Activated CD4-positive, alpha-beta memory T cell treated with anti-CD3 and anti-CD28 coated beads for 36 hours (primary cell): ENCODE measurements at regions not wholly inside any gene's neighbourhood (a gene's known extent, or its start where the extent isn't known, plus 50 kb on each side); places are given as distances from the start of the nearest gene placed in this dataset.

Source experiments
- CTCF ChIA-PET: fragments of 350-600 bp; sonication (Branson Sonifier 250); formaldehyde crosslinking; loops from one replicate; lab custom pipeline; 2021; ENCODE audit warnings: antibody characterized with exemption, inconsistent platforms; lab: Charles Lee
- POLR2A ChIA-PET: fragments of 350-600 bp; sonication (Branson Sonifier 250); formaldehyde crosslinking; loops from one replicate; lab custom pipeline; 2021; ENCODE audit warnings: antibody characterized with exemption; lab: Charles Lee
- DNase-seq: peaks from one replicate; pipeline ENCODE4 v3.0.0-alpha.2; 2020
- H3K27ac Mint-ChIP-seq: one replicate; pipeline ENCODE4 v1.8.0; 2021; ENCODE audit warnings: mixed read lengths
- H3K27me3 Mint-ChIP-seq: one replicate; pipeline ENCODE4 v1.8.0; 2021; ENCODE audit warnings: mixed read lengths
- H3K36me3 Mint-ChIP-seq: one replicate; pipeline ENCODE4 v1.8.0; 2021; ENCODE audit warnings: mixed read lengths
- H3K4me1 Mint-ChIP-seq: one replicate; pipeline ENCODE4 v1.8.0; 2021; ENCODE audit warnings: low read depth, mixed read lengths
- H3K4me3 Mint-ChIP-seq: one replicate; pipeline ENCODE4 v1.8.0; 2021; ENCODE audit warnings: mild to moderate bottlenecking, mixed read lengths
- H3K9me3 Mint-ChIP-seq: one replicate; pipeline ENCODE4 v1.8.0; 2021; ENCODE audit warnings: mixed read lengths
- intact Hi-C: fragments of 100-400 bp; cut with micrococcal nuclease; formaldehyde crosslinking; loops from one replicate; pipeline ENCODE4 v1.15.1; 2023

DNA sequence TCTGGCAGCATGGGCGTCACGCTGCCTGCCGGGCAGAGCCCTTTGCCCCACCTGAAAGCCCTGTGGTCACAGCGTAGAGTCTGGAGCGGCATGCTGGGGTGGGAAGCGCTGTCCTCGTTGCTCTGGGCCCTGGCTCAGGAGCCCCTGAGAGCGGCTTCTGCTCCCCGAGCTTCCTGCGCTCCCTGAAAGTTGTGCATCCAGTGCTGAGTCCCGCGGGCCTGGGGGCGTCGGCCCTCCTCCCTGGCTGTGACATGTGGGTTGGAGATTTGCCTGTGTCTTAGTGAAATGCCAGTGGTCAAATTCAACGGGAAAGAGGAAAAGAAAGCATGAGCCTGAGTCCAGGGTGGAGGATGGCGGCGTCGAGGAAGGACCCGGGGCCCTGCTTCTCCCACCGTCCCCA, 1208.0 kb downstream of the BRD1 start:
- Mint-ChIP-seq H3K9me3 (no peaks in the 10 kb centered on the region), H3K4me1 (no peaks in the 10 kb centered on the region), H3K27me3 (no peaks in the 10 kb centered on the region), H3K36me3 (no peaks in the 10 kb centered on the region), H3K27ac (no peak overlapping the region), H3K4me3 (no peak overlapping the region)
- ChIA-PET POLR2A (no interaction called here), CTCF (no interaction called here)
- DNase-seq: no peak
- intact Hi-C loops: no loop called here

DNA sequence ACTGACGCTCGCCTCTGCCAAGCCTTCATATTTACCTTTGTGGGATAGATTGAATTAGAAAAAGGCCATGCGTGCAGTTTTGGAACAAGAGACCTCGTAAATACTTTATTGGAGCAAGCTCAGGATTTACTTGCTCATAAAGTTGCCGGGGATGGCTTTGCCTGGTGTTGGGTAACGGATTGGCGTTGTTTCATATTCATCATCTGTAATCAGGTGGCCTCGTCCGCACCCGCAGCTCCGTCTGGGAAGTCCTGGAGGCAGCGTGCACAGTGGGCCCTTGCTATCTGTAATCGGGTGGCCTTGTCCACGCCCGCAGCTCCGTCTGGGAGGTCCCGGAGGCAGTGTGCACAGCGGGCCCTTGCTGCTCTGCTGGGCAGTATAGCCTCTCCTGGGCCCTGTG, 1209.3 kb downstream of the BRD1 start:
- no peak overlapping the region for H3K4me3 Mint-ChIP-seq
- DNase-seq: no peak
- no peak overlapping the region for H3K27ac Mint-ChIP-seq
- H3K27me3 Mint-ChIP-seq: no peaks in the 10 kb centered on the region
- CTCF ChIA-PET: no interaction called here
- no peaks in the 10 kb centered on the region for H3K9me3 Mint-ChIP-seq
- POLR2A ChIA-PET: no interaction called here
- intact Hi-C loops: no loop called here
- H3K4me1 Mint-ChIP-seq: no peaks in the 10 kb centered on the region
- no peaks in the 10 kb centered on the region for H3K36me3 Mint-ChIP-seq

DNA sequence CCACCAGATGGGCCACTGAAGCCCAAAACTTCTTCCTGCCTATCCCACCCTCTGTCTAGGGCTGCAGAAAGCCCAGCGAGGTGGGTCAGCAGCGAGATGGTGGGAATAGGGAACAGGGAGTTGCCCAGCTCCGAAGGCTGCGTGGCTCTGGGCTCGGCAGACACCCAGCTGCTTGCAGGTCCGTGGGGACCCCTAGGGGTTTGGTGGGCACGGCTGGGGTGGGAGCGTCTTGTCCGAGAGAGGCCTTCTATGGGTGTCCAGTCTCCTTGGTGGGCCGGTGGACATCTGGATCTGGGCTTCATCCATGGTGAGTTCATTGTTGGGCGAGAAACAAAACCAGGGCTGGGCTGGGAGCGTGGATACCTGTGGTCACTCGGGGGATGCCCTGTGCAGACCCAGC, 1211.0 kb downstream of the BRD1 start:
- POLR2A ChIA-PET: no interaction called here
- Mint-ChIP-seq H3K4me1 (no peaks in the 10 kb centered on the region), H3K9me3 (no peaks in the 10 kb centered on the region), H3K4me3 (no peak overlapping the region), H3K27me3 (no peaks in the 10 kb centered on the region), H3K27ac (no peak overlapping the region), H3K36me3 (no peaks in the 10 kb centered on the region)
- DNase-seq: no peak
- CTCF ChIA-PET: no interaction called here
- intact Hi-C loops: no loop called here

DNA sequence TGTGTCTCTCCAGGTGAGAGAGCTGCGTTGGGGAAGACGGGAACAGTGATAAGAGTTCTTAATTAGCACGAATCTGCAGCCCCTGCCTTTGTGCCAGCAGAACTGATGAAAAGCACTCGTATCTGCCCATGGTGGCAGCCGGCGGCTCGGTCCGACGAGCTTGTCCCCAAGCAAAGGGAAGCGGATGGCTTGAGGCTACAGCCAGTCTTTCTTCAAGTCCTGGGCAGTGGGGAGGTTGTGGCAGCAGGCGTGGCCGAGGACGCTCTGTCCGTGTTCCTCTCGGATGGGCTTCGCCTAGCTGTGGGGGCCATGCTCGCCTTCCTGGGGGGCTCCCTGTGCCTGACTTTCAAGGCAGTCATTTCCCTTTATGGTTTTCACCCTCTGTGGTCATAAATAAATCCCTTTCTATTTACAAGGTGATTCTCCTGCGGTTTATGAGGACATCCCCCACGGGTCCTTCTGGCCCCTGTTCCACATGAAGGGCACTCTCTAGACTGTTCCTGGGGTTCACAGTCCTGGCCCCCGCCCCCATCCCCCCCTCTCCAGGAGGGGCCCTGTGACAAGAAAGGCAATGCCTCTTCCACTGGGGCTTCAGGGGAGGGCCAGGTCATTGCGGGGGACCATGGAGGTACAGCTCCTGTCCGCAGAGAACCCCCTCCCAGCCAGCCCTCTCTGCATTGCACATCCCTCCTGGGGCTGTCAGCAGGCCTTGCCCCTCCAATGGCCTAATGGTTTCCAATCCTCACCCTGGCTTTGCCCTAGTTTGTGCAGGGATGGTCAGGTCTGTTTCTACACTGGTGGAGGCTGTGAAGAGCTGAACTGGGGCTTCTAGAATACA, 1212.3 kb downstream of the BRD1 start:
- Mint-ChIP-seq H3K9me3 (no peaks in the 10 kb centered on the region), H3K4me3 (no peak overlapping the region)
- POLR2A ChIA-PET: no interaction called here

DNA sequence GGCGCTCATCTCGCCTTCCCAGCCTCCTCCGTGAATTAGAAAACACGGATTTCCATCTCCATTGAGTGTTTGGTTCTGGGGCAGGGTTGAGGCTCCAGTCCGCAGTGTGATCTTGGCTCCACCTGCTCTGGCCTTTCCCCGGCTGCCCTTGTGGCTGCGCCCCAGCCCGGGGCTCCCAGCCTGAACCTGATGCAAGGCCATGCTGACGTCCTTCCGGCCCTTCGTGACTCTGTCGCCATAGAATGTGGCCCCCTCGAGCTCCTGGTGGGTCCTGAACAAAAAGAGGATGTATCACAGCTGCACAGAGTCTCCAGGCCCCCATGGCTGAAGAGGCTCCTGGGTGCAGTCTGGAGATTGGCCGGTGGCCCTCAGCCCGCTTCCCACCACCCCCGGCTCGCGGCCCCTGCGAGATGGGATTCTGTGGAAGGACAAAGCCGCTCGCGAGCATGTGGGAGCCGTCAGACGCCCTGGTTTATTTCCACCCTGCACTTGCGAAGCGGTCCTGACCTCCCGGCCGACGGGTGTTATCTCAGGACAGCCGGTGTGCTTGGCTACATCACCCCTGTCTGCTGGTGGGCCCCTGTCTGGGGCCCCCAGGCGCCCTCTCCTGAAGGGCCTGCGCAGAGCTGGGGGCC, 1214.0 kb downstream of the BRD1 start:
- H3K27me3 Mint-ChIP-seq: no peaks in the 10 kb centered on the region
- intact Hi-C loops: no loop called here
- POLR2A ChIA-PET: no interaction called here
- CTCF ChIA-PET: no interaction called here
- no peaks in the 10 kb centered on the region for H3K4me1 Mint-ChIP-seq
- H3K27ac Mint-ChIP-seq: no peak overlapping the region
- no peaks in the 10 kb centered on the region for H3K9me3 Mint-ChIP-seq
- H3K4me3 Mint-ChIP-seq: no peak overlapping the region
- no peak for DNase-seq
- no peaks in the 10 kb centered on the region for H3K36me3 Mint-ChIP-seq

More for the DNA sequence above, 1212.3 kb downstream of the BRD1 start:
- CTCF ChIA-PET: no interaction called here
- no peak overlapping the region for H3K27ac Mint-ChIP-seq
- no peaks in the 10 kb centered on the region for H3K4me1 Mint-ChIP-seq
- intact Hi-C loops: no loop called here
- no peaks in the 10 kb centered on the region for H3K36me3 Mint-ChIP-seq
- no peak for DNase-seq
- H3K27me3 Mint-ChIP-seq: no peaks in the 10 kb centered on the region

DNA sequence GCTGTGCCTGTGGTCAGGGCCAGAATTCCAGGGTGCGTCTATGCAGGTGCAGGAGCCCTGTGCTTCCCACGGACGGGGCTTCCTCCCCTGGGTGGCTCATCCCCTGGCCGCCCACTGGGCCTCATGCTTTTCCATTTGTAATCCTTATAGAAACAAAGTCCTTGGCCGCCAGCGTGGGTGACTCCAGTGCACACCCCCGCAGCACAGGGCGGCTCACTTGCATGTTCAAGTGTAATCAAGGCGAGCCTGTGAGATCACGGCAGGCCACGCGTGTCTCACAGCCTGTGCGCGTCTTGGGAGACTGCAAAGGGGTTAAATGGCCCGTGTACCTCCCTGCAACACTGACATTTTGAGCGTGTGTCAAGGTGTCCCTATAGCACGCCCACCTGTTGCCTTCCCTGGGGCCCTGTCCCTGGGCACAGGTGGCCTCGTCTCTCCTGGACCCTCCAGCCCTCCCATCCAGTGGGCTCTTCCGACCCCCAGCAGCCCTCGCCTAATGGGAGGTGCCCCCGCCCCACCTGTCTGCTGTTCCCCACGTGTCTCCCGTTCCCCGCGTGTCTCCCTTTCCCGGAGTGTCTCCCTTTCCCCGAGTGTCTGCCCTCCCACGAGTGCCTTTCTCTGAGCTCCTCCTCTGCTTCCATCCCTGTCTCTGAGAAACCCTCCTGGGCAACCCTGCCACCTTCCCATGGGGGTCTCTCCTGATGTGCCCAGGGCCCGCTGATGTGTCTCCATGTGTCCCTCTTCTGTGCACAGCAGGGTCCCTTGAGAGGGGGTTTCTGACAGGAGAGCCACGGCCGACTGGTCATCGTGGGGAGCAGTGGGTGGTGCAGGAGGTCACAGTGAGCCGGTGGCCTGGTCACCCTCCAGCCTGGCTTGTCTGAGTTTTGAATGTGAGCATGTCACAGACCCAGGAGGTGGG, 1215.3 kb downstream of the BRD1 start:
- ChIA-PET CTCF (no interaction called here), POLR2A (no interaction called here)
- no peaks in the 10 kb centered on the region for H3K9me3 Mint-ChIP-seq
- no peaks in the 10 kb centered on the region for H3K27me3 Mint-ChIP-seq
- no peaks in the 10 kb centered on the region for H3K36me3 Mint-ChIP-seq
- no peaks in the 10 kb centered on the region for H3K4me1 Mint-ChIP-seq
- no peak overlapping the region for H3K27ac Mint-ChIP-seq
- DNase-seq: no peak
- no peak overlapping the region for H3K4me3 Mint-ChIP-seq
- intact Hi-C loops: no loop called here

DNA sequence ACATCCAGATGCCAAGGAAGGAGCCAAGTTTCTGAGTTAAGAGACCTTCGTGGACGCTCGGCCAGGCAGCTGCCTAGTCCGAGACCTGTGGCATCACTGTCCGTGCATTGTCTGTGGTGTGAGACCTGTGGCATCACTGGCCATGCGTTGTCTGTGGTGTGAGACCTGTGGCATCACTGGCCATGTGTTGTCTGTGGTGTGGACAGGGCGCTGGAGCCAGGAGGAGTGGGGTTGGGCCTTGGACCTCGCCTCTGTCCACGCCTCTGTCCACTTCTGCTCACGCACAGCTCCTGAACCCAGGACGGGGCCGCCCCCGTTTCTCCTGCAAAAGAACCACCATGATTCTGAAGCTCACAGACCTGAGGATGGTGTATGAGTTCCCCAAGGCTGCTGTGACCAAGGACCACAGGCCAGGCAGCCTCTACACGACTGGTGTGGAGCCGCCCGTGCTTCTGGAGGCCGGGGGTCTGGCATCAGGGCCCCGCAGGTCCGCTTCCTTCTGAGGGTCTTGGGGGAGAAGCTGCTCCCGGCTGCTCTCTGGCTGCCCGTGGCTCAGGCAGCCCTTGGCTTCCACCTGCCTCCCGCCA, 1218.3 kb downstream of the BRD1 start:
- POLR2A ChIA-PET: no interaction called here
- no peak overlapping the region for H3K4me3 Mint-ChIP-seq
- H3K27ac Mint-ChIP-seq: no peak overlapping the region
- no peaks in the 10 kb centered on the region for H3K4me1 Mint-ChIP-seq
- H3K36me3 Mint-ChIP-seq: no peaks in the 10 kb centered on the region
- peaks cover 6% of the 10 kb centered on the region for H3K9me3 Mint-ChIP-seq
- intact Hi-C loops: no loop called here
- CTCF ChIA-PET: no interaction called here
- no peaks in the 10 kb centered on the region for H3K27me3 Mint-ChIP-seq
- DNase-seq: no peak

DNA sequence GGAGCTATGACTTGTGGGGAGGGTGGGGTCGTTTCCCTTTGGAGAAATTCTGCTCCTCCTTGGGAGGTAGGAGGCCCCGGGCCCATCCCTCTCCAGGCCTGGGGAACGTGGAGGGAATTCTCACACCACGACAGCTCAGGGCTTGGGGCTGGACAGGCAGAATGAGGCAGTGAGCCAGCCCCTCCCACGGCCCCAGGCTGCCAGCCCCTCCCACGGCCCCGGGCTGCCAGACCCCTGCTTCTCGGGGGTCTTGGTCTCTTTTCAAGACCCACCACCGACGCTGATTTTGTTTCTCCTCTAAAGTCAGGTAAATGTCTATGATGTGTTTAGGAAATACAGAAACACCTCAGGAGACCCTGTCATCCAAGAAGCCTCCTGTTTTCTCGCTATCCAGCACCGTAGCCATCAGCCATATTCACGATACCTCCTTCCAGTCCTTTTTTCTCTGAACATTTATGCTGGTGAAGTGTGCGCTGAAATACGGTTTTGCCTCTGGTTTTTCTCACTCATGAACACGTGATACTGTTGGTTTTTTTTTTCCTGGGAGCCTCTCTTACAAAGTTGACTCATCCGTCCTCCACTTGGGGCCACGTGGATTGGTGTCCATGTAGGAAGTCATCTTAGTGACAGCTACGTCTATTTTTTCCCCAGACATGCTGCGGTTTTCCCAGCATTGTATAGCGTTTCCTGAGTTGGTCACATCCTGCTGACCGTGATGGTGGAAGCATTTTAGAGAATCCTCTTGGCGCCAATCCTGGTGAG, 1219.6 kb downstream of the BRD1 start:
- H3K27me3 Mint-ChIP-seq: no peaks in the 10 kb centered on the region
- H3K27ac Mint-ChIP-seq: no peak overlapping the region
- no peaks in the 10 kb centered on the region for H3K4me1 Mint-ChIP-seq
- ChIA-PET CTCF (no interaction called here), POLR2A (no interaction called here)
- DNase-seq: no peak
- no peaks in the 10 kb centered on the region for H3K36me3 Mint-ChIP-seq
- peaks cover 6% of the 10 kb centered on the region for H3K9me3 Mint-ChIP-seq
- H3K4me3 Mint-ChIP-seq: no peak overlapping the region
- intact Hi-C loops: no loop called here

DNA sequence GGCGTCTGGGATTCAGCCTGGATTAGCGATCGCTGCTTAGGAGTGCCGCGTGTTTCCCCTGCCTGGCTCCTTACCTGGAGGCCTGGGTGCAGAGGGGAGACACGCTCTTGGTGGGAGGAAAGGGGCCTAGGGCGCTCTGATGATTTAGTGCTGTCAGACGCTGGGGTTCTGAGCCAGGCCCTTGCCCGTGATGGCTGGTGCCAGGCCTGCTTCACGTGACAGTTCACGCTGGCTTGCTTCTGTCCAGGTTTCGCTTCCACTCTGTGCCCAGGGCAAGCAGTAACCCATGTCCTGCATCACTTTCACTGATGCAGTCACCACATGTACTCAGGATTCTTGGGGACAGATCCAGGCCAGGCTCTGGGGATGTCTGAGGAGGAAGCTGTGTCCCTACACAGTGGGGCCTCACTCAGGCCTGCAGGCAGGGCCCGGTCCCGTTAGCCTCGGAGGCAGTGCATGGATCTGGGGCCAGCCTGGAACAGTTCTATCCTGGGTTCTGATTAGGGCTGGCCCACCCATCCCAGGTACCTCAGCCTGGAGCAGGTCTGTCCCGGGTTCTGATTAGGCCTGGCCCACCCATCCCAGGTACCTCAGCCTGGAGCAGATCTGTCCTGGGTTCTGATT, 1220.9 kb downstream of the BRD1 start:
- no peaks in the 10 kb centered on the region for H3K36me3 Mint-ChIP-seq
- no peak overlapping the region for H3K27ac Mint-ChIP-seq
- intact Hi-C loops: no loop called here
- CTCF ChIA-PET: no interaction called here
- POLR2A ChIA-PET: no interaction called here
- H3K9me3 Mint-ChIP-seq: peaks cover 6% of the 10 kb centered on the region
- no peaks in the 10 kb centered on the region for H3K27me3 Mint-ChIP-seq
- no peaks in the 10 kb centered on the region for H3K4me1 Mint-ChIP-seq
- no peak overlapping the region for H3K4me3 Mint-ChIP-seq
- DNase-seq: no peak

DNA sequence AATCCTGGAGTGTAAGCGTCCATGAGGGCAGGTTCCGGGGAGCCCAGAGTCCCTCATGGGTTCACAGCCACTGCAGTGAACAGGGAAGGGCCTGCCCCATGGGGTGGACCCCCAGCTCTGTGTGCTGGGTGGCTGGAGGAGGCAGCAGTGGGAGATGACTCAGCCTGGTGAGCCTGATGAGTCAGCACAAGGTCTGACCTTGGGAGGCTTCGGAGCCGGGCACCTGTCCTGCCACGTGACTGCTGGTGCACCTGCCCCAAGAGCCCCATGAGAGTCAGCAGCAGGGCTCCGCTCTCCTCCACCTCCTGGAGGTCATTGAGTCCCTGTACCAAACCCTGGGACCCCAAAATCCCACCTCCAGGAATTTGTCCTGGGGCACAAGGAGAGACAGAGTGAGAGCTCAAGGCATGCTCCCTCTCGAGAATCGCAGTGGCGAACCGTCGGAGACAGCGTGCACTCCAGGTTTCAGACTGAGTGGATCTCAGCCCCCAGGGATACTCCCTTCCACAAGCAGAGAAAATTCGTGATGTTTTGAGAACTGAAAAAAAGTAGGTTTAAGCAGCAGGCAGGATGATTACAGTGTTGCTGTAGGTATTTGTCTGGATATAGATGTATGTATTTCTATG, 1221.7 kb downstream of the BRD1 start:
- no peak for DNase-seq
- ChIA-PET POLR2A (no interaction called here), CTCF (no interaction called here)
- no peaks in the 10 kb centered on the region for H3K4me1 Mint-ChIP-seq
- H3K27me3 Mint-ChIP-seq: no peaks in the 10 kb centered on the region
- no peak overlapping the region for H3K4me3 Mint-ChIP-seq
- H3K9me3 Mint-ChIP-seq: peaks cover 6% of the 10 kb centered on the region
- intact Hi-C loops: no loop called here
- H3K36me3 Mint-ChIP-seq: no peaks in the 10 kb centered on the region
- H3K27ac Mint-ChIP-seq: no peak overlapping the region

DNA sequence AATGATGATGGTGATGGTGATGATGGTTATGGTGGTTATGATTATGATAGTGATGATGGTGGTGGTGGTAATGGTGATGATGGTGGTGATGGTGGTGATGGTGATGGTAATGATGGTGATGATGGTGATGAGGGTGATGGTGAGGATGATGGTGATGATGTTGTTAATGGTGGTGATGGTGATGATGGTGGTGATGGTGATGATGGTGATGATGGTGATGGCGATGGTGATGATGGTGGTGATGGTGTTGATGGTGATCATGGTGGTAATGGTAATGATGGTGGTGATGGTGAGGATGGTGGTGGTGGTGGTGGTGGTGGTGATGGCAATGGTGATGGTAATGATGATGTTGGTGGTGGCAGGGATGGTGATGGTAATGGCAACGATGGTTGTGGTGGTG, 1222.5 kb downstream of the BRD1 start:
- POLR2A ChIA-PET: no interaction called here
- CTCF ChIA-PET: no interaction called here
- H3K36me3 Mint-ChIP-seq: no peaks in the 10 kb centered on the region
- no peaks in the 10 kb centered on the region for H3K27me3 Mint-ChIP-seq
- H3K4me1 Mint-ChIP-seq: no peaks in the 10 kb centered on the region
- intact Hi-C loops: no loop called here
- DNase-seq: no peak
- H3K27ac Mint-ChIP-seq: no peak overlapping the region
- no peak overlapping the region for H3K4me3 Mint-ChIP-seq
- H3K9me3 Mint-ChIP-seq: peaks cover 6% of the 10 kb centered on the region
